AG04450 (cell line): ENCODE measurements at regions not wholly inside any gene's neighbourhood (a gene's known extent, or its start where the extent isn't known, plus 50 kb on each side); places are given as distances from the start of the nearest gene placed in this dataset.

ENCODE experiments used
- CTCF ChIA-PET: fragments of 300-600, 350-600 bp; formaldehyde crosslinking; extraction: SDS; loops from one replicate; lab custom pipeline; 2022; ENCODE audit warnings: antibody characterized with exemption, inconsistent platforms; lab: Charles Lee
- POLR2A ChIA-PET: fragments of 350-600 bp; formaldehyde crosslinking; extraction: SDS; loops from one replicate; lab custom pipeline; 2021; ENCODE audit warnings: antibody characterized with exemption, inconsistent platforms; lab: Yijun Ruan, JAX
- DNase-seq: peaks from one replicate; pipeline ENCODE4 v3.0.0-alpha.2; 2011; ENCODE audit warnings: low read depth, low spot score
- H3K27ac ChIP-seq: one replicate; pipeline ENCODE4 v1.5.1; 2012; ENCODE audit warnings: low read depth, low read length, control low read depth
- H3K27me3 ChIP-seq: one replicate; pipeline ENCODE4 v1.6.0; 2012; ENCODE audit warnings: low read length; ENCODE audit not compliant: control insufficient read depth, insufficient read depth
- H3K4me3 ChIP-seq: 2 replicates; pipeline ENCODE4 v1.5.1; 2011; ENCODE audit warnings: mild to moderate bottlenecking, low read depth, low read length, control low read depth
- H3K9me3 ChIP-seq: 2 replicates; pipeline ENCODE4 v1.5.1; 2012; ENCODE audit warnings: low read length; ENCODE audit not compliant: control insufficient read depth, insufficient read depth
- CTCF ChIP-seq: IDR thresholded peaks from 2 replicates; pipeline ENCODE4 v1.5.1; 2011; ENCODE audit warnings: low read depth, low read length, control low read depth, inconsistent platforms

- no peak overlapping the region for H3K27ac ChIP-seq
- TF ChIP-seq CTCF, result no peak
- POLR2A ChIA-PET, result no interaction called here
- H3K9me3 ChIP-seq, result no peaks in the 10 kb centered on the region
- CTCF ChIA-PET, result no interaction called here
- DNase-seq, result no peak
- no peaks in the 10 kb centered on the region for H3K27me3 ChIP-seq
- no peak overlapping the region for H3K4me3 ChIP-seq
Measured at GRCh38 chrX:23201706-23202105, 132.9 kb upstream of the PTCHD1 start.

- DNase-seq, result no peak
- ChIA-PET POLR2A (no interaction called here), CTCF (no interaction called here)
- Histone ChIP-seq H3K27me3 (no peaks in the 10 kb centered on the region), H3K9me3 (no peaks in the 10 kb centered on the region), H3K27ac (no peak overlapping the region), H3K4me3 (no peak overlapping the region)
- no peak for TF ChIP-seq CTCF
Measured at GRCh38 chrX:23202326-23202725, 132.3 kb upstream of the PTCHD1 start.

GRCh38 chrX:23223169-23223568 is 111.5 kb upstream of the PTCHD1 start:
- no peak for DNase-seq
- Histone ChIP-seq H3K27ac (no peak overlapping the region), H3K4me3 (no peak overlapping the region), H3K27me3 (no peaks in the 10 kb centered on the region), H3K9me3 (no peaks in the 10 kb centered on the region)
- no peak for TF ChIP-seq CTCF
- ChIA-PET CTCF (no interaction called here), POLR2A (no interaction called here)

- no peak overlapping the region for H3K4me3 ChIP-seq
- H3K27ac ChIP-seq, result no peak overlapping the region
- TF ChIP-seq CTCF, result no peak
- CTCF ChIA-PET, result no interaction called here
- DNase-seq, result no peak
- no peaks in the 10 kb centered on the region for H3K27me3 ChIP-seq
- no peaks in the 10 kb centered on the region for H3K9me3 ChIP-seq
- POLR2A ChIA-PET, result no interaction called here
Measured at GRCh38 chrX:23228454-23228853, 106.2 kb upstream of the PTCHD1 start.

- no peak for DNase-seq
- CTCF ChIA-PET, result no interaction called here
- Histone ChIP-seq H3K9me3 (no peaks in the 10 kb centered on the region), H3K27me3 (no peaks in the 10 kb centered on the region), H3K27ac (no peak overlapping the region), H3K4me3 (no peak overlapping the region)
- POLR2A ChIA-PET, result no interaction called here
- no peak for TF ChIP-seq CTCF
Measured at GRCh38 chrX:23228950-23229448, 105.7 kb upstream of the PTCHD1 start.
